AG08396 (cell line): ENCODE measurements at regions not wholly inside any gene's neighbourhood (a gene's known extent, or its start where the extent isn't known, plus 50 kb on each side); places are given as distances from the start of the nearest gene placed in this dataset.

ENCODE experiments used
- DNase-seq: peaks from one replicate; pipeline ENCODE4 v3.0.0; 2012; ENCODE audit warnings: low spot score, mixed read lengths

DNA sequence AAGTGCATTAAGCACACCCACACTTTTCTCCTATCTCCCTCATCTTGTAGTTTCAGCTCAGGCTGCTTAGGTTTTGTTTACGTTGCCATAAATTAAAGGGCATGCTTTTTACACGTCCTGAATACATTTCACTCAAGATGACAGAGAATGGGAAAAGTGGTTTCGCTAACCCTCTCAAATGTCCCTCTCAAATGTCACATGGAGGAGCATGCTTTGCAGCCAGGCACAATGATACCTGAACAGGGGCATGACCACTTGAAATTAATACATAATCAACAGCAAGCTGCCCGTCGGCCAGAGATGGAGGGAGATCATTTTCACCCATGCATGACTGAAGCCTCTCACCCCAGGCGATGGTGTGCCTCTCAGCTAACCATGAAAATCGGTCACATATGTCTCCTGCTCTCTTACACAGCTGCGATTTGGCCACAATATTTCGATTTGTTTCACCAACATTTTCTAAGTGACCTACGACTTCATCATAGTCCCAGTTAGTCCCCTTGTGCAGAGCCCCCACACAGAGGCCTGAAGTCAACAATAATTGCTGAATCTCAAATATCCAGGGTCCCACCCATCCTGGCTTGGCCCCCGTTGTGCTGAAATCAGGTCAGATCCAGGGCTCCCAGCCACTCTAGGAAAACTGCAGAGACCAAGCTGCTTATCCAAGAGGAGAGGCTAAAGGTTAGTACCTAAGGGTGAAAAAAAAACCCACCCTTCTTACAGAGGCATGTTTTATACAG, 373.9 kb upstream of the NFE2L3 start:
- DNase-seq, result no peak

DNA sequence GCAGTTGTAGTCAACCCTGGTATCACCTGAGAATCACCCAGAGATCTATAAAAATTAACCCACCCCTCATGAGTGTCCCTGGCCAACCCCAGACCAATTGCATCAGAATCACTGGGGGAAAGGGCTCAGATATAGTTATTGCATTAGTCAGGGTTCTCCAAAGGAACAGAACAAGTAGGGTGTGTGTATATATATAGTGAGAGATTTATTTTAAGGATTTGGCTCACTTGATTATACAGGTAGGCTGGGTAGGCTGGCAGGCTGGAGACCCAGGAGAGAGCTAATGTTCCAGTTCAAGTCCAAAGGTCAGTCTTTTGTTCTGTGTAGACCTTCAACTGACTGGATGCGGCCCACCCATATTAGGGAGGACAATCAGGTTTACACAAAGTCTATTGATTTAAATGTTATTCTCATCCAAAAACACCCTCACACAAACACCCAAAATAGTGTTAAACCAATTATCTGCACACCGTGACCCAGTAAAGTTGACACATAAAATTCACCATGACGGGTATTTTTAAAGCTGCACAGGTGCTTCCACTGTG, 372.9 kb upstream of the NFE2L3 start:
- no peak for DNase-seq

DNA sequence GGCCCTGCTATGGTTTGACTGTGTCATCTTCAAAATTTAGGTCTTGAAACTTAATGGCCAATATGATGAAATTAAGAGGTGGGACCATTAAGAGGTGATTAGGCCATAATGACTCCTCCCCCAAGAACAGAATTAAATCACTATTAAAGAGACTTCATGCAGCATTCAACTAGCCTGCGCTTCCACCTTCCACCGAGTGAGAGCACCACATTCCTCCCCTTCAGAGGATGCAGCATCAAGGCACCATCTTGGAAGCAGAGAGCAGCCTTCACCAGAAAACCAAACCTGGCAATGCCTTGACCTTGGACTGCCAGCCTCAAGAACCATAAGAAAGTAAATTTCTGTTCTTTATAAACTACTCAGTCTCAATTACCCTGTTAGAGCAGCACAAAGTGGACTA, 371.1 kb upstream of the NFE2L3 start:
- DNase-seq, result no peak

DNA sequence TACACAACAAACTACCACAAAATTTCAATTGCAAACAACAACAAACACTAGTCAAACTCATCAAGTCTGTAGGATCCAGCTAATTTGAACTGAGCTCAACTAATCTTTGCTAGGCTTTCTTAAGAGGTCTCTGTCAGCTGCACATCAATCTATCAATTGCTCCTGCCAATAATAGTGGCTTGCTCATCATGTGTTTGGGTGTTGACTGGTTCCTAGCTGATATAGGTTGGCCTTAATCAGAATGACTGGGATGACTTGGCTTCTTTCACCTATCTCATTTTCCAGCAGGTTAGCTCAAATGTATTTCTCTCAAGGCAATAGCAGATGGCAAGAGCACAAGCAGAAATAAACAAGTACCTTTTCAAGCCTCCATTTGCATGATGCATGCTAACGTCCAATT, 370.3 kb upstream of the NFE2L3 start:
- DNase-seq, result no peak

DNA sequence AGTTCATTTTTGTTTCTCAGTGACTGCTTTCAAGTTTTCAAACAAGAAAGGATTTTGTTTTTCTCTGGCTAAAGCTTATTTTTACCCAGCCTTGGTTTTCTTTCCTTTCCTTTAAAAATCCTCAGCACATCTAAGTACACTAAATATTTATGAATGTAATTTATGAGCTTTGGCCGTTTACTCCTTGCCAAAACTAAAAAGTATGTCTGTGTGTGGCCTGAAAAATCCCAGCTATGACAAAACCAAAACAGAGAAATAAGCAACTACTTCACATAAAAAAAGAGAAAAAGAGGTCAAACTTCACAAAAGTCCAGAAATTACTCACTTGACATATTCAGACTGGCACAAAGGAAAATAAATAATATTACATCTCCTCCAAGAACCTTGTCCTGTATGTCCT, 365.1 kb upstream of the NFE2L3 start:
- DNase-seq, result no peak

DNA sequence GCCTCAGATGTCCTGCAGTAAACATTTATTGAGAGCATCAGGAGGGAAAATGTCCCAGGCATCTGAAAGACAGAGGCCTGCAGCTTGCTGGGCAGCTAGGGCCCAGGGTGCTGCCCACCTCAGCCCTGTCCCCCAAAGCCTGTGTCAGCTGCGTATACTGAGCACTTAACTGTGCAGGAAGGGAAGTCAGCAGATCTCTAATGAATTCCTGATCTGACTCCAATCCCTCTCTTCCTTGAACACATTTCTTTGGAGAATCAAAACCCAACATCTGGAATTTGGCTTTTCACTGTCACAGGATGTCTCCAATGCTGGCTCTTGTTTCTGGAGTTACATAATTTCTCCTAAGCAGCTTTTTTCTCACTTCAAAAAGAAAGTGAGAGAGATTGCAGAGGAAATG, 364.7 kb upstream of the NFE2L3 start:
- no peak for DNase-seq

DNA sequence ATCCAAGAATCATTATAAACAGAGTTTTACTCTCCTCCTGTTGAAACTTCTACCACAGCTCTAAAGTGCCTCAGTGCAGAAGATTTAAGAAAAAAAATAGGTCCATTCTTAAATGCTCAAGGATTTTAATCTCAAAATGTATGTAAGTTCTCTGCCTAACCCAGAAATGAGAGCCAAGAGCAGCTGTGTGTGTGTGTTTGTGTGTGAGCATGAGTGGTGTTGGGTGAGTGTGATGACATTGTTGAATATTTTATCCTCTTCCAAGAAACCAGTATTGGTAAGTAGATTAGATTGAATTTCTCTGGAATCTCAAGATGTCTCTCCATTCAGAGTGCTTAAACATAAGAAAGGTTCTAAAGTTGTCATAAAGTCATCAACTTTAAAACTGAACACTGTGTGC, 363.6 kb upstream of the NFE2L3 start:
- DNase-seq, result no peak

DNA sequence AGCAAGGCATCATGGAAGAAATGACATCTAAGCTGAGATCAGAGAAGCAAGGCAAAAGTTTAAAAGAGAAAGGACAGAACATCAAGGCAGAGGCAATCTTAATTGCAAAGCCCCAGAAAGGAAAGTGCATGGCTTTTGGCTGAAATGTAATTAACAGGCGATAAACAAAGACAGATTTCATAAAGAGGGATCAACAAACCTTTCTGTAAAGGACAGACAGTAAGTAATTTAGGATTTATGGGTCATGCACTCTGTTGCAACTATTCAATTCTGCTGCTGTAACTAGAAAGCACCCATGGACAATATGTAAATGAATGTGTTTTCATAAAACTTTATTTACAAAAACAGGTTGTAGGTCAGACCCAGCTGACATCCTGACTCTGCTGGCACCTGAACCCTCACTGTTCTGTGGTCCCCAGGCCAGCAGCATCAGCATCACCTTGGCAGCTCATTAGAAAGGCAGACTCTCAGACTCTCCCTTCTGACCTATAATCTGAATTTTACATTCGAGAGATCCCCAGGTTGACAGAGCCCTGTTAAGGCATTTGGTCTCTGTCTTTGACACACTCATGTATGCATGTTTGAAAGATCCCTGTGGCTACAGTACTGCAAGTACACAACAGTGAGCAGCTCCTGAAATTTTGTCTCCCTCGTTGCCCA, 362.9 kb upstream of the NFE2L3 start:
- no peak for DNase-seq

DNA sequence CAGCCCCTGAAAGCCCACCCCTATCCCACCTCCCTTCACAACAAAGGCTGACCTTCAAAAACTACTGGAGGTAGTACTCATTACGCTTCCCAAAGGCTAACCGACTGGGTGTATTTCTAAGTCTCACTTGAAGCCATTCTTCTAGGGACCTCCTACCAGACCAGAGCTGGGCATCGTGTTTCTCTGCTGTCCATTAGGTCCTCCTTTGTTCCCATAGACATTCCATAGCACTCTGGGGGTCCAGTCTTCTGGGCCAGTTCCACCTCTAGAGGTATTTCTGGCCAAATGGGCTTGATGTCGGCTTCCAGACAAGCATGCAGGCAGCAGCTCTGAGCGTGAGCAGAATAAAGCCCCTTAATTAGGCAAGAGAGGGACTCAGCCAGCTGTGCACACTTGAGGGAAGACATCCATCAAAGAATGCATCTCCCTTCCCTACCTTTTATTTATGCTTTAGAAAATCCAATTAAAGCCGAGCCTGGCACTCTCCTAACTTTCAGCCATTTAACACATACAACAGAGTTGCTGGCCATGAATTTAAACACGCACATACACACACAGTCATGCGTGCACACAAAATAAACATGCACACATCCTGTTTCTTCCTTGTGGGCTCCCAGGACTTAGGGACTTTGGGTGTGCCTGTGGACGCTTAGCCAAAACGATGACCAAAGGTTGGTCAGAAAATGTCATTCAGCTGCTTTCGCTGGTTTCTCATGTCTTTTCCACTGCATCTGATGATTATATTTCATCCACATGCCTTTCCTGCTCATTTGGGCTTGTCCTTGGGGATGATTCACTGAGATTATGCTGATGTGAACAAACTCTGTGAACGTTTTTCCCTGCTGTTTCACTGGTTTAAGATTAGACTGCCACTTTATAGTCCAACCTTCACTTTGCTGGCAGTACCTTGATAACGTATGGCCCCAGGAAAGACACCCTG, 362.0 kb upstream of the NFE2L3 start:
- no peak for DNase-seq

DNA sequence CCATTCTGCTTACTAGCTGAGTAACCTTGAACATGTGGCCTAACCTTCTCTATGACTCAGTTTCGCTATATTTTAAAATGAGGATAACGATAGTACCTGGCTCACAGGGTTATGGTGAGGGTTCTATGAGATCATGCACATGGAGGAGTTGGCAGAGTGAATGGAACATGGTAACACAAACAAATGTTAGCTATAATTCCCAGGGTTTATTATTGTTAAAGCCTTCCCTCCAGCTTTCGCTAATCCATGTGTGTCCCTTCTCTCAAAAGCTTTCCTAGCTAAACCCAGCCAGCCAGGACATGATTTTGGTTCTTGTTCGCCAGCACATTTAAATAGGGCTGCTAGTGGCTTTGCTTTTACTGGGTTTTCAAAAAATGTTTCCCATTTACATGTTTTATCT, 361.0 kb upstream of the NFE2L3 start:
- no peak for DNase-seq

DNA sequence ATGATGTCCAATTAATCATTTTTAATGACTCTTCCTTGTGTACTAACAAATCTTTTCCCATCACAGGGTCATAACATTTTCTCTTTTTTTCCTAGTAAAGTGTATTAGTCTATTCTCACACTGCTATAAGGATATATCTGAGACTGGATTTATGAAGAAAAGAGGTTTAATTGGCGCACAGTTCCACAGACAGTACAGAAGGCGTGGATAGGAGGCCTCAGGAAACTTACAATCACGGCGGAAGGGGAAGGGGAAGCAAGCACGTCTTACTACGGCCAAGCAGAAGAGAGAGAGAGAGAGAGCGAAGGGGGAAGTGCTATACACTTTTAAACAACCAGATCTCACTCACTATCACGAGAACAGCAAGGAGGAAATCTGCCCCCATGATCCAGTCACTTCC, 359.4 kb upstream of the NFE2L3 start:
- DNase-seq, result no peak

DNA sequence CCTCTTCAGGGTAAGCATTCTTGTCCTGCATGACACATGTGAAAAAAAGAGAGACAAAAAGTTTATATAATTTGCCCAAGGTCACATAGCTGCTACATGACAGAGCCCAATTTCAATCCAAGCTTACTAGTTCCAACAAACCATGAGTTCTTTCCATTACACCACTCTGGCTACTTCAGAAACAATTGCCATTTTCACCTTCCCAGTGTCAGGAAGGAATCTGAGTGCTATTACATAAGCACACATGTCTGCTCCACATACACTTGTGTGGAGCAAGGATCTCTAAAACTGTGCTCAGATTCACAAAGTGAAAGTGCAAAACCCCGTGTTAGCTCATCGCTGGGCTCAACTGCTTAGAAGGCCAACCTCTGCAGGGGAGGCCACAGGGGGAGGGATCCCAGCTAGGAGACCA, 356.2 kb upstream of the NFE2L3 start:
- peak; percentile 36 for DNase-seq

DNA sequence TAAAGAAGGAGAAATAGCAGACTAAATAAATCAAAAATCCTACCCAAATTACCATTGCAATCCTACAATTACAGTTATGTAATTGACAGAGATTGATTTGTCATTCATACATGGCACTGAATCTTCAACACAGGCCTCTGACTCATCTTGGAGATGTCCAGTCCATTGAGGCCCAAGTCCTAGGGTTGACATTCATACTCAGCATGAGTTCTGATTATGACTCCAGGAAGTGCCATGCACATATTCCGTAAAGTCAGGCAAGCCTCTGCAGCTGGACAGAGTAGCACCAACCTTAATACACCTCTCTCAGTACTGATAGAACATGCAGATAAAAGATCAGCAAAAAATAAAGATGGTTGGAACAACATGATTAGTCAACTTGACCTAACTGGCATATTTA, 353.7 kb upstream of the NFE2L3 start:
- DNase-seq, result no peak

DNA sequence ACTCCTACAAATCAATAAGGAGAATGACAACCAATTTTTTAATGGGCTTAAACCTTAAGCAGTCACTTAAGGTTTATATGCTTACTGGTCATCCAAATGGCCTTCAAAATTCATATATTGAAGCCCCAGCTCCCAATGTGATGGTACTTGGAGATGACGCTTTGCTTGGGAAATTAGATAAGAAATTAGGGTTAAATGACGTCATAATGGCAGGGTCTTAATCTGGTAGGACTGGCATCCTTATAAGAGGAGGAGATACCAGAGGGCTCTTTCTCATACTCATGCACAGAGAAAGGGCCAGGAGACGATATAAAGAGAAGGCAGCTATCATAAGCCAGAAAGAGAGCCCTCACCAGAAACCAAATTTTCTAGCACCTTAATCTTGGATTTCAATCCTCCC, 350.8 kb upstream of the NFE2L3 start:
- DNase-seq, result no peak

DNA sequence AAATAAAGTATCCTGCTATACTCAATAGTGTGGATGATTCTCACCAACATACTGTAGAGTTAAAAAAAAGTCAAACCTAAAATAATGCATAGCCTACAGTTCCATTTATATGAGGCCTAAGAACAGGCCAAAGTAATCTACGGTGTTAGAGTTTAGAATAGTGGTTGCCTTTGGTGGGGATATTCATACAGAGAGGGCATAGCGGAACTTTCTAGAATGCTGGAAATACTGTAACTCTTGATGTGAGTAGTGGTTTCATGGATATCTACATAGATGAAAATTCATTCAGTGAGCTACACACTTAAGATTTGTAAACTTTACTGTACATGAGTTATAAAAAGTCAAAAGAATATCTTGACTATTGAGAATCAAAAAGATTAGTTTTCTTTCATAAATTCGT, 349.9 kb upstream of the NFE2L3 start:
- no peak for DNase-seq

DNA sequence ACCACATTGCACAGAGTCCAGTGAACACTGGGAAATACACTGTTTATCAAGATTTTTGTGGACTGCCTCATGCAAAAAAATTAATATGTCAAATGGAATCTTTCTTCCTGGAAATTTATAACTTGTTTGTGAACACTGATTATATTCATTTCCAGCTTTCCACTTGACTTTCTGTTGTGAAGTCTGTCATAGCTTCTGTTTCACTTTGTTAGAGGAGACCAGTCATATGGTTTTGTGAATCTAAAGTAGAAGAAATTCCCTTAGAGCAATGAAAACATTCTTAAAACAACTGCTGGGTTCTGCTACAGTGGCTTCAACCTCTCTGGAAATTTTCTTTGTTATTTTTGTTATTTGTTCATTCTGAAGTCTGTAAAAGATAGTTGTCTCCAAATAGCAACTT, 349.5 kb upstream of the NFE2L3 start:
- no peak for DNase-seq

DNA sequence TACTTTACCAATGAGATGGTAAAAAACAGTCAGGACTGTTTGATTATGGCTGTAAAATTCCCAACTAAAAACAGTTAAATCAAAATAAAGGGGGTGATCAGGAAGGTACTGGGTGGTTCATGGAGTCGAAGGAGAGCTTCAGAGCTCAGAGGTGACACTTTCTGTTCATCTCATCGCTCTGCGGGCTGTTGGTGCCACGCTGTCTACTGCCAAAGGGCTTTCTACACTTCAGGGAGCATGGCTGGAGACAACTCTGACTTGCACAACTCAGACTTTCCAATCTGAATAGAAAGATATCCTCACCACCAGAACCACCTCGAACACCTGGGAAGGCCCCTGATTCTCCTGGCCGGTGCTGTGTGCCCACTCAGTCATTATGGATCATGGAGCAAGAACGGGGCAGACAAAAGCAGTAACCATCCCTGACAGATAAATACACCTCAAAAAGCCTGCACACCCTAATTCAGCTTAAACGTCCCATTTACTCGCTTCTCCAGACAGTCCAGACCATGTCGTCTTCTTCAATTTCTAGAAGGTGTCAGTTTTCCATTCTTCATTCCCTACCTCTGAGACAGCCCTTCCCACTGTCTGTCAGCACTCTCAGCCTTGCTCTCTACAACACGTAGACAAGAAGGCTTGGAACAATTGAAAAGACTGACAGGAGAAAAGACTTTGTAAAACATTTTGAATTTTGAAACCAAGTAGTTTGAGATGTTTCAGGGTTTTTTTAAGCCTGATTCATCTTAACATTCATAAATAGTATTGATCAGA, 348.7 kb upstream of the NFE2L3 start:
- no peak for DNase-seq

DNA sequence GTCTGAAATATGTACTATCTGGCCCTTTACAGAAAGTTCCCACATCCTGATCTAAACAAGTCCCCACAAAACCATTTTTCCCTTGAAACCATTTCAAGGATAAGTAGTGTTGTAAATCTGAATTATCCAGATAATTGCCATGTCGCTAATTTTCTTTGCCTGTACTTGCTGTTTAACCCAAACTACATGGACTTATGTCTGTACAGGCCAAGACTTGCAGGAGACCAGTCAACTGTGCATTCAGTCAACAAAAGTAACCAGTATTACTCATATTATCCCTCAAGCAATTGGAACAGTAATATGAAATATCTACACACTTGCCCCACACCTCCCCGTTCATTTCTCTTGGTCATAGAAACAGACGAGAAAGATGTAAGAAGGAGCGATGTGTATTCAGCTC, 347.8 kb upstream of the NFE2L3 start:
- DNase-seq, result no peak

DNA sequence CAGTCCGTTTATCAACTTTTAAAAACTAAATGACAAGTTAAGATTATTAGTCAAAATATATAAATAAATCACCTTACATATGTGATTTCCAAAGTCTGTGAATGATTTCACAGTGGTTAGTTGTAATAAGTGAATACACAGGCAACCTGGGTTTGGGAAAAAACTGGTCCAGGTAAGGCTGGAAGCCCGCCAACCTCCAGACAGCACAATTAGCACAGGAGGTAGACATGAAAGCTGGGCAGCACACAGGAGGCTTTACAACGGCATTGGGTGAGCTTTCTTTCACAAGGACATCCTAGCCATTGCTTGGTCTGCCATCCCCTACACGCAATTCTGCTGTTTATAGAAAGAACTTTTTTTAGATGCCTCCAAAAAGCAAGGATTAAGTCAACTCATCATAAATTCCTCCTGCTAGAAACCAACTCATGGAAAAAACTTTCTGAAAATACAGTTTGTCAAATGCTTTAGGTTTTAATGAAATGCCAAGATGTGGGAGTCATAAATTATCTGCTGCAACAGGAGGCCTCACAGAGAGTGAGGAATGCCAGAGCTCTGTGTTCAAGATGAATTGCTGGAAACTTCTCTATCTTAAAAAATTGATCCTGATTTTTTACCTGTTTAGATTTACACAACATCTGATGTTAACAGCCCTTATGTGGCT, 346.8 kb upstream of the NFE2L3 start:
- DNase-seq, result peak; percentile 31

DNA sequence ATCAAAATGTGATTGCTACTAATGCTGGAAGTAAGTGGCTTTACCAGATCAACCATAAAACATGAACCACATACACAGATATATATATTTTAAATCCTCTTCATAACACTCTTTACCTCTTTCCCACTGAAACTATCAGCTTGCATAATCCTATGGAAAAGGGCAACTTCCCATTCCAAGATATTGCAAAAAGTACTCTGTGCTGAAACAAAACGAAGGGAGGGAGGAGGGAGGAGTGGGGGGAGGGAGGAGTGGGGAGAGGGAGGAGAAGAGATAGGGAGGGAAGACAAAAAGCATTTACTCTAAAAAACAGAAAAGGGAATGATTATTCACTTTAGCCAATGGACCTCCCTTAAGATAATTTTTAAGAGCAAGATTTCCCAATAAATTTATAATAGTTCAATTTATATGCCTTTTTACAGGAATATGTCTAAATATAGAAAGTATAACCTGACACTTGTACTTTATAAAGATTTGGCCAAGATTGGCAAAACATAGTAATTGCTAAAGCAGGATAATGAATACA, 344.8 kb upstream of the NFE2L3 start:
- DNase-seq, result no peak

DNA sequence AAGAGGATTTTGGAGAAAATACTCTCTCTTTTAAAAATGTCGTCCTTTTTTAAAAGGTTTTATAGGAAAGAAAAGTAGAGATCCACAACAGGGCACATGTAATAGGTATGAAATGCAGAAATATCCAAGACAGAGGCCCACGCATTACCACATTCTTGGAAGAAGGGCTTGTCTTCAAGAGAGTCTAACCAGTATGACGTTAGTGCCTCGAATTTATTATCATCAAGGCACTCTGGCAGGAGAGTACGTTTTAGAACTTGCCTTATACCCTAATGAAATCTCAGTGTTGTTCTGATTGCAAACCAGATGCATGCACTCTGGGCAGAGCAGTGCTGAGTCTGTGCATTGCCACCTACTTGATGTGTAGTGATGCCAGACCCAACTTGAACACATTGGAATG, 342.6 kb upstream of the NFE2L3 start:
- no peak for DNase-seq
